Heart right ventricle (tissue), 16 donors: ENCODE measurements at regions not wholly inside any gene's neighbourhood (a gene's known extent, or its start where the extent isn't known, plus 50 kb on each side); places are given as distances from the start of the nearest gene placed in this dataset.

Experiments
- ATAC-seq, 8 donors: fragments of 200-7000 bp; cut with Tn5 transposase; one replicate each; pipeline ENCODE4 v1.9.1; 2020; ENCODE audit warnings: mild to moderate bottlenecking in 8 of 8, moderate library complexity in 8 of 8, moderate number of reproducible peaks in 1 of 8
- DNase-seq, 2 donors: peaks; one replicate each; pipeline ENCODE4 v3.0.0-alpha.2; 2020
- H3K27ac ChIP-seq, 10 donors: fragments of 200-600 bp; sonication (generic) in 2 of 10; one replicate each; pipeline versions ENCODE4 v1.5.0 to v1.8.0; 2020 to 2022; ENCODE audit warnings: mild to moderate bottlenecking in 3 of 10
- H3K27me3 ChIP-seq, 7 donors: fragments of 200-600 bp; one replicate each; pipeline ENCODE4 v1.8.0; 2021 to 2022; ENCODE audit warnings: mild to moderate bottlenecking in 2 of 7
- H3K36me3 ChIP-seq, 9 donors: fragments of 200-600 bp; sonication (generic) in 1 of 9; one replicate each; pipeline versions ENCODE4 v1.5.0 to v1.8.0; 2020 to 2022; ENCODE audit warnings: mild to moderate bottlenecking in 2 of 9
- H3K4me1 ChIP-seq, 9 donors: fragments of 200-600 bp; sonication (generic) in 1 of 9; one replicate each; pipeline versions ENCODE4 v1.5.0 to v1.8.0; 2020 to 2022; ENCODE audit warnings: mild to moderate bottlenecking in 4 of 9
- H3K4me3 ChIP-seq, 10 donors: fragments of 200-600 bp; sonication (generic) in 2 of 10; one replicate each; pipeline versions ENCODE4 v1.5.0 to v1.8.0; 2020 to 2022; ENCODE audit warnings: mild to moderate bottlenecking in 7 of 10, moderate library complexity in 2 of 10
- H3K9me3 ChIP-seq, 11 donors: fragments of 200-600 bp in 10 of 11; sonication (generic) in 2 of 11; one replicate each; pipeline versions ENCODE4 v1.5.0 to v1.8.0; 2013 to 2022; ENCODE audit warnings: mild to moderate bottlenecking in 2 of 11, control low read depth in 1 of 11, moderate library complexity in 1 of 11
- CTCF ChIP-seq, 9 donors: fragments of 200-600 bp; sonication (generic) in 2 of 9; IDR thresholded peaks; one replicate each; pipeline versions ENCODE4 v1.5.0 to v1.8.0; 2021 to 2022; ENCODE audit warnings: antibody characterized with exemption in 9 of 9, mild to moderate bottlenecking in 5 of 9, moderate library complexity in 1 of 9
- WGBS, 2 donors: extraction: QIAGEN DNeasy Blood & Tissue Kit; methylation state at CpG; one replicate each; pipeline ENCODE4 v1.1.7; 2013; ENCODE audit warnings: inconsistent platforms in 1 of 2; 5-methylcytosine and 5-hydroxymethylcytosine counted together
- intact Hi-C, 10 donors: fragments of 100-400 bp; cut with DNase I; formaldehyde crosslinking; loops; one replicate each; pipeline versions ENCODE4 v1.11.1 to v1.14.2; 2022
- donor health status: Arrhythmogenic right ventricular cardiomyopathy.
- donor health status: ischemic (EF 13 %, LVEDD 7.1; RV severe dilation, severe dysfunction).
- donor health status: healthy with polysubstance abuse.
- donor health status: DM: no; HTN: yes; CAD: no.
- donor health status: DM: no; HTN: no; CAD: no.
- donor health status: ischemic (EF 25% LVEDD 6.9; RV normal size, moderate dysfunction).
- donor health status: ischemic (EF 25% LVEDD 5.7; RV mildly dilated, moderate dysfunction).
- donor health status: healthy.
- donor health status: DM: yes; HTN: yes; CAD: no.
- donor health status: Ischemic cardiomyopathy.
- donor health status: ischemic (EF 35%, LVEDD 5.7; RV mildly dilated, moderate dysfunction).
- donor health status: nonischemic (EF 11% LVEDD 7.7; RV severe dilation, severe dysfunction).
- donor health status: DM: yes; HTN: yes; CAD: no.
- donor health status: PGD.
- donor health status: ischemic (EF 29% LVEDD 5.4; RV normal size, mild dysfunction).
- donor health status: nonischemic (EF 23%, LVEDD 6.1; RV moderate dilation, normal function).

GRCh38 chr3:117836296-117836695 is 1126.7 kb downstream of the TUSC7 start:
- Histone ChIP-seq H3K36me3 (no peaks in the 10 kb centered on the region), H3K4me1 (no peaks in the 10 kb centered on the region), H3K27ac (no peak overlapping the region), H3K9me3 (no peaks in the 10 kb centered on the region), H3K4me3 (no peak overlapping the region), H3K27me3 (no peaks in the 10 kb centered on the region)
- TF ChIP-seq CTCF (IDR thresholded peaks at IDR 0.05) = no peak
- intact Hi-C loops = no loop called here
- ATAC-seq = no peak
- 45 to 46% methylated on average over 1 of the region's 1 CpG for WGBS, 2 donors
- DNase-seq = no peak

GRCh38 chr3:117837391-117837790 is 1127.8 kb downstream of the TUSC7 start:
- Histone ChIP-seq H3K4me1 (no peaks in the 10 kb centered on the region), H3K27ac (no peak overlapping the region), H3K4me3 (no peak overlapping the region), H3K27me3 (no peaks in the 10 kb centered on the region), H3K36me3 (no peaks in the 10 kb centered on the region), H3K9me3 (no peaks in the 10 kb centered on the region)
- intact Hi-C loops = no loop called here
- no peak for DNase-seq
- no peak for TF ChIP-seq CTCF (IDR thresholded peaks at IDR 0.05)
- WGBS, 2 donors = 63 to 70% methylated on average over 1 of the region's 1 CpG
- ATAC-seq = no peak

GRCh38 chr3:117842086-117842485 is 1132.5 kb downstream of the TUSC7 start:
- 57 to 71% methylated on average over 1 of the region's 1 CpG for WGBS, 2 donors
- Histone ChIP-seq H3K36me3 (no peaks in the 10 kb centered on the region), H3K4me1 (no peaks in the 10 kb centered on the region), H3K27ac (no peak overlapping the region), H3K27me3 (no peaks in the 10 kb centered on the region), H3K4me3 (no peak overlapping the region), H3K9me3 (peaks cover 0 to 2% (median 0%) of the 10 kb centered on the region in 11 donors)
- TF ChIP-seq CTCF (IDR thresholded peaks at IDR 0.05) = no peak
- intact Hi-C loops = no loop called here
- DNase-seq (no peak), ATAC-seq (no peak)

GRCh38 chr3:117843356-117843755 is 1133.8 kb downstream of the TUSC7 start:
- Histone ChIP-seq H3K9me3 (peaks cover 0 to 2% (median 0%) of the 10 kb centered on the region in 11 donors), H3K36me3 (no peaks in the 10 kb centered on the region), H3K27me3 (no peaks in the 10 kb centered on the region), H3K27ac (no peak overlapping the region), H3K4me1 (no peaks in the 10 kb centered on the region), H3K4me3 (no peak overlapping the region)
- no peak for DNase-seq
- no peak for ATAC-seq
- TF ChIP-seq CTCF (IDR thresholded peaks at IDR 0.05) = no peak
- intact Hi-C loops = no loop called here

- Histone ChIP-seq H3K36me3 (no peaks in the 10 kb centered on the region), H3K27me3 (no peaks in the 10 kb centered on the region), H3K9me3 (peaks cover 0 to 2% (median 0%) of the 10 kb centered on the region in 11 donors), H3K27ac (no peak overlapping the region), H3K4me3 (no peak overlapping the region), H3K4me1 (no peaks in the 10 kb centered on the region)
- 75 to 78% methylated on average over 2 of the region's 2 CpGs for WGBS, 2 donors
- TF ChIP-seq CTCF (IDR thresholded peaks at IDR 0.05) = no peak
- DNase-seq = no peak
- ATAC-seq = no peak
- intact Hi-C loops = no loop called here
These were observed 1135.1 kb downstream of the TUSC7 start for GRCh38 chr3:117844676-117845075.
